DOHH2 (cell line): ENCODE measurements at regions not wholly inside any gene's neighbourhood (a gene's known extent, or its start where the extent isn't known, plus 50 kb on each side); places are given as distances from the start of the nearest gene placed in this dataset.

Experiments
- H3F3A ChIP-seq: fragments of 200-600 bp; sonication (generic), shearing (Covaris generic); 2 replicates; pipeline ENCODE4 v1.6.0; 2016; ENCODE audit warnings: antibody characterized with exemption, mild to moderate bottlenecking; ENCODE audit not compliant: control insufficient read depth, insufficient read depth
- H3K27ac ChIP-seq: fragments of 200-600 bp; sonication (generic); 2 replicates; pipeline ENCODE4 v1.5.1; 2014; ENCODE audit warnings: low read depth, mild to moderate bottlenecking, low read length, moderate library complexity
- H3K27me3 ChIP-seq: fragments of 200-600 bp; sonication (generic); 2 replicates; pipeline ENCODE4 v1.6.1; 2014; ENCODE audit warnings: mild to moderate bottlenecking, low read length, mixed read lengths; ENCODE audit not compliant: control insufficient read depth
- H3K36me3 ChIP-seq: fragments of 200-600 bp; sonication (generic); 2 replicates; pipeline ENCODE4 v1.6.1; 2014; ENCODE audit warnings: mild to moderate bottlenecking, low read length, moderate library complexity, mixed read lengths; ENCODE audit not compliant: control insufficient read depth
- H3K4me1 ChIP-seq: fragments of 200-600 bp; sonication (generic); 2 replicates; pipeline ENCODE4 v1.6.1; 2014; ENCODE audit warnings: mild to moderate bottlenecking, low read length, mixed read lengths; ENCODE audit not compliant: control insufficient read depth
- H3K4me2 ChIP-seq: fragments of 200-600 bp; sonication (generic); 2 replicates; pipeline ENCODE4 v1.6.0; 2014; ENCODE audit warnings: mild to moderate bottlenecking, low read length, moderate library complexity
- H3K4me3 ChIP-seq: fragments of 200-600 bp; sonication (generic); 2 replicates; pipeline ENCODE4 v1.5.1; 2014; ENCODE audit warnings: mild to moderate bottlenecking, low read length, mixed read lengths
- H3K79me2 ChIP-seq: fragments of 200-600 bp; sonication (generic); 2 replicates; pipeline ENCODE4 v1.6.1; 2014; ENCODE audit warnings: mild to moderate bottlenecking, low read length, mixed read lengths; ENCODE audit not compliant: control insufficient read depth
- H3K9me2 ChIP-seq: fragments of 200-600 bp; sonication (generic); replicated peaks from 2 replicates; pipeline ENCODE4 v1.6.1; 2014; ENCODE audit warnings: mild to moderate bottlenecking, low read length, mixed read lengths; ENCODE audit not compliant: control insufficient read depth
- H3K9me3 ChIP-seq: fragments of 200-600 bp; sonication (generic); 2 replicates; pipeline ENCODE4 v1.6.1; 2014; ENCODE audit warnings: antibody characterized with exemption, low read length, mixed read lengths; ENCODE audit not compliant: control insufficient read depth, insufficient read depth
- H4K20me1 ChIP-seq: fragments of 200-600 bp; sonication (generic); 2 replicates; pipeline ENCODE4 v1.6.0; 2014; ENCODE audit warnings: low read depth, mild to moderate bottlenecking, antibody characterized with exemption, low read length, moderate library complexity; ENCODE audit not compliant: control insufficient read depth, insufficient read depth
- EZH2phosphoT487 ChIP-seq: fragments of 200-600 bp; sonication (generic); IDR thresholded peaks from 2 replicates; pipeline ENCODE4 v1.6.1; 2017; ENCODE audit warnings: borderline replicate concordance, mild to moderate bottlenecking, antibody characterized with exemption, low read length, moderate library complexity, mixed read lengths
- TF ChIP-seq, protein P1 (sequence below): fragments of 200-600 bp; sonication (generic); IDR thresholded peaks from one replicate; pipeline ENCODE4 v1.5.1; 2014; ENCODE audit warnings: antibody characterized with exemption, mild to moderate bottlenecking, low read depth, low read length; ENCODE audit not compliant: poor library complexity, severe bottlenecking

DNA sequence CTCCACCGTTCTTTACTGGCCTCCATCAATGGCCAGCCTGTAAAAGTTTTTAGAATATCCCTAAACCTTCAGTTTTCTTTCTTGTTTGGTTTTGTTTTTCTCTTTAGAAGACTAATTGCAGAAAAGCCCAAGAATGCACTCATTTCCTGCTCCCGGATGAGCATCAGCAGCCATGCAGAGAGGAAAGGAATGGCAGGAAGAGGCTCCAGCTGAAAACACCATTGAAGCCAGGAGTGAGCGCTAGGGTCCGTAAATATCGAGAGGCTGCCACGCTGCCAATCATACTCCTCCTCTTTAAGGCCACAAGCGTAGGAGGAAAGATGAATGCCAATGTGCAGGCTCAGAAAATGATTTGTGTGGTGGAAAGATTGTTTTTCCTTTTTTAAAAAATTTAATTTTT is 57.4 kb upstream of the UBE2L5 start:
- TF ChIP-seq, protein P1, sequence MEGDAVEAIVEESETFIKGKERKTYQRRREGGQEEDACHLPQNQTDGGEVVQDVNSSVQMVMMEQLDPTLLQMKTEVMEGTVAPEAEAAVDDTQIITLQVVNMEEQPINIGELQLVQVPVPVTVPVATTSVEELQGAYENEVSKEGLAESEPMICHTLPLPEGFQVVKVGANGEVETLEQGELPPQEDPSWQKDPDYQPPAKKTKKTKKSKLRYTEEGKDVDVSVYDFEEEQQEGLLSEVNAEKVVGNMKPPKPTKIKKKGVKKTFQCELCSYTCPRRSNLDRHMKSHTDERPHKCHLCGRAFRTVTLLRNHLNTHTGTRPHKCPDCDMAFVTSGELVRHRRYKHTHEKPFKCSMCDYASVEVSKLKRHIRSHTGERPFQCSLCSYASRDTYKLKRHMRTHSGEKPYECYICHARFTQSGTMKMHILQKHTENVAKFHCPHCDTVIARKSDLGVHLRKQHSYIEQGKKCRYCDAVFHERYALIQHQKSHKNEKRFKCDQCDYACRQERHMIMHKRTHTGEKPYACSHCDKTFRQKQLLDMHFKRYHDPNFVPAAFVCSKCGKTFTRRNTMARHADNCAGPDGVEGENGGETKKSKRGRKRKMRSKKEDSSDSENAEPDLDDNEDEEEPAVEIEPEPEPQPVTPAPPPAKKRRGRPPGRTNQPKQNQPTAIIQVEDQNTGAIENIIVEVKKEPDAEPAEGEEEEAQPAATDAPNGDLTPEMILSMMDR, result no peak
- peaks cover 91% of the 10 kb centered on the region for H3K36me3 ChIP-seq
- no peaks in the 10 kb centered on the region for H3K27me3 ChIP-seq
- H3K4me1 ChIP-seq, result peaks cover 66% of the 10 kb centered on the region
- H3K27ac ChIP-seq, result peak overlapping the region; percentile 17; the same call in 1 of the 2 replicates
- H3K9me2 ChIP-seq, result no peaks in the 10 kb centered on the region
- no peaks in the 10 kb centered on the region for H4K20me1 ChIP-seq
- 0 out of 2 replicates have a peak overlapping the region, but pooled peaks have one; percentile 30 for H3K4me2 ChIP-seq
- H3K79me2 ChIP-seq, result peaks cover 33% of the 10 kb centered on the region
- no peak overlapping the region for H3K4me3 ChIP-seq
- no peaks in the 10 kb centered on the region for H3K9me3 ChIP-seq
- H3F3A ChIP-seq, result peaks cover 18% of the 10 kb centered on the region

- peaks cover 91% of the 10 kb centered on the region for H3K36me3 ChIP-seq
- no peaks in the 10 kb centered on the region for H3K9me2 ChIP-seq
- H3K4me2 ChIP-seq, result peak overlapping the region; percentile 30; the same call in 1 of the 2 replicates
- H3K9me3 ChIP-seq, result no peaks in the 10 kb centered on the region
- H3K4me1 ChIP-seq, result peaks cover 69% of the 10 kb centered on the region
- TF ChIP-seq EZH2phosphoT487, result no peak
- TF ChIP-seq, protein P1, result no peak
- no peaks in the 10 kb centered on the region for H4K20me1 ChIP-seq
- H3K4me3 ChIP-seq, result 0 out of 2 replicates have a peak overlapping the region, but pooled peaks have one; percentile 6
- peaks cover 45% of the 10 kb centered on the region for H3K79me2 ChIP-seq
- no peaks in the 10 kb centered on the region for H3K27me3 ChIP-seq
- H3K27ac ChIP-seq, result peak overlapping the region; percentile 7
- peaks cover 26% of the 10 kb centered on the region for H3F3A ChIP-seq
These were observed 56.2 kb upstream of the UBE2L5 start for GRCh38 chr13:30366088-30366487.

- no peaks in the 10 kb centered on the region for H3K9me2 ChIP-seq
- peaks cover 93% of the 10 kb centered on the region for H3K36me3 ChIP-seq
- H3K27me3 ChIP-seq, result no peaks in the 10 kb centered on the region
- no peak overlapping the region for H3K27ac ChIP-seq
- 0 out of 2 replicates have a peak overlapping the region, but pooled peaks have one; percentile 1 for H3K4me2 ChIP-seq
- peaks cover 80% of the 10 kb centered on the region for H3K4me1 ChIP-seq
- no peaks in the 10 kb centered on the region for H3K9me3 ChIP-seq
- peaks cover 49% of the 10 kb centered on the region for H3K79me2 ChIP-seq
- TF ChIP-seq, protein P1, result no peak
- TF ChIP-seq EZH2phosphoT487, result no peak
- no peaks in the 10 kb centered on the region for H4K20me1 ChIP-seq
- H3F3A ChIP-seq, result peaks cover 30% of the 10 kb centered on the region
- H3K4me3 ChIP-seq, result no peak overlapping the region
These were observed 55.0 kb upstream of the UBE2L5 start for GRCh38 chr13:30367296-30367695.
